ENCODE measurements at regions not wholly inside any gene's neighbourhood (a gene's known extent, or its start where the extent isn't known, plus 50 kb on each side); places are given as distances from the start of the nearest gene placed in this dataset.

- TF ChIP-seq CTCF (IDR thresholded peaks at IDR 0.05; ENCODE audit: low read depth, low read length, poor library complexity, severe bottlenecking) (peak; percentile 48), EZH2phosphoT487 (IDR thresholded peaks at IDR 0.05; ENCODE audit: borderline replicate concordance, low read length) (no peak)
Observed at GRCh38 chr14:27528328-27528727, 930.5 kb upstream of the NOVA1 start.

All from DOHH2 (cell line).